Gastroesophageal sphincter (tissue), 4 donors: ENCODE measurements at regions not wholly inside any gene's neighbourhood (a gene's known extent, or its start where the extent isn't known, plus 50 kb on each side); places are given as distances from the start of the nearest gene placed in this dataset.

Experiments used
- ATAC-seq: fragments of 150-250 bp; one replicate; pipeline ENCODE4 v1.9.1; 2016; ENCODE audit warnings: mild to moderate bottlenecking, moderate library complexity
- H3K27ac ChIP-seq, 4 donors: fragments of 200-600 bp; sonication (generic) in 3 of 4; 1 replicate in 3 of 4; 2 replicates in 1 of 4; pipeline ENCODE4 v1.5.1; 2016 to 2019
- H3K27me3 ChIP-seq: fragments of 200-600 bp; sonication (generic); one replicate; pipeline ENCODE4 v1.5.1; 2019
- H3K36me3 ChIP-seq, 2 donors: fragments of 200-600 bp; sonication (generic); one replicate each; pipeline ENCODE4 v1.5.1; 2019; ENCODE audit warnings: control low read depth in 1 of 2
- H3K4me1 ChIP-seq, 3 donors: fragments of 200-600 bp; sonication (generic); 1 replicate in 2 of 3; 2 replicates in 1 of 3; pipeline ENCODE4 v1.5.1; 2016 to 2019; ENCODE audit warnings: control low read depth in 2 of 3
- H3K4me3 ChIP-seq, 2 donors: fragments of 200-600 bp; sonication (generic); one replicate each; pipeline ENCODE4 v1.5.1; 2019; ENCODE audit warnings: mild to moderate bottlenecking in 1 of 2, moderate library complexity in 1 of 2
- H3K9me3 ChIP-seq, 3 donors: fragments of 200-600 bp; sonication (generic); one replicate each; pipeline ENCODE4 v1.5.1; 2017 to 2019; ENCODE audit warnings: control low read depth in 2 of 3
- CTCF ChIP-seq, 4 experiments: fragments of 200-600 bp in 2 of 4; fragments of 450-650 bp in 2 of 4; sonication (generic) in 1 of 4; IDR thresholded peaks; one replicate each; pipeline ENCODE4 v1.5.1; 2017 to 2019; ENCODE audit warnings: antibody characterized with exemption in 4 of 4, mild to moderate bottlenecking in 2 of 4, moderate library complexity in 2 of 4
- EP300 ChIP-seq: sonication (generic); formaldehyde crosslinking; IDR thresholded peaks from one replicate; pipeline ENCODE4 v1.6.1; 2017; ENCODE audit warnings: antibody characterized with exemption, mild to moderate bottlenecking
- POLR2A ChIP-seq, 2 donors: fragments of 450-650 bp; IDR thresholded peaks; one replicate each; pipeline ENCODE4 v1.6.1; 2017; ENCODE audit warnings: antibody characterized with exemption in 2 of 2, mild to moderate bottlenecking in 2 of 2, moderate library complexity in 1 of 2
- POLR2AphosphoS5 ChIP-seq: sonication (generic); formaldehyde crosslinking; IDR thresholded peaks from one replicate; pipeline ENCODE4 v1.6.1; 2017; ENCODE audit warnings: antibody characterized with exemption
- WGBS, 2 donors: methylation state at CpG; one replicate each; pipeline ENCODE4 v1.1.5; 2018; ENCODE audit warnings: low coverage in 1 of 2; 5-methylcytosine and 5-hydroxymethylcytosine counted together

DNA sequence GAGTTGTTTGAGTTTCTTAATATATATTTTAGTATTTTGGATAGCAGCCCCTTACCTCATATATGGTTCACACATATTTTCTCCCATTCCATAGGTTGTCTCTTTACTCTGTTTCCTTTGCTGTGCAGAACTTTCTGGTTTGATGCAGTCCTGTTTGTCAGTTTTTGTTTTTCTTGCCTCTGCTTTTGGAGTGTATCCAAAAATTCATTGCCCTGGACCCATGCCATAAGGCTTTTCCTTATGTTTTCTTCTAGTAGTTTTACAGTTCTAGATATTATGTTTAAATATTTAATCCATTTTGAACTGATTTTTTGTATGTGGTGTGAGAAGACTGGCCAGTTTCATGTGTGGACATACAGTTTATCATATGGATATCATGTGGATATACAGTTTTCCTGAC, 58.5 kb upstream of the NUDT6 start:
- no peaks in the 10 kb centered on the region for H3K27me3 ChIP-seq
- H3K4me3 ChIP-seq, result no peak overlapping the region
- H3K27ac ChIP-seq, result no peak overlapping the region
- H3K4me1 ChIP-seq, result no peaks in the 10 kb centered on the region
- ATAC-seq, result no peak
- TF ChIP-seq POLR2A (IDR thresholded peaks at IDR 0.05), result no peak
- TF ChIP-seq POLR2AphosphoS5, result no peak
- no peak for TF ChIP-seq CTCF (IDR thresholded peaks at IDR 0.05)
- H3K36me3 ChIP-seq, result peaks cover 0 to 49% of the 10 kb centered on the region in 2 donors
- H3K9me3 ChIP-seq, result no peaks in the 10 kb centered on the region

DNA sequence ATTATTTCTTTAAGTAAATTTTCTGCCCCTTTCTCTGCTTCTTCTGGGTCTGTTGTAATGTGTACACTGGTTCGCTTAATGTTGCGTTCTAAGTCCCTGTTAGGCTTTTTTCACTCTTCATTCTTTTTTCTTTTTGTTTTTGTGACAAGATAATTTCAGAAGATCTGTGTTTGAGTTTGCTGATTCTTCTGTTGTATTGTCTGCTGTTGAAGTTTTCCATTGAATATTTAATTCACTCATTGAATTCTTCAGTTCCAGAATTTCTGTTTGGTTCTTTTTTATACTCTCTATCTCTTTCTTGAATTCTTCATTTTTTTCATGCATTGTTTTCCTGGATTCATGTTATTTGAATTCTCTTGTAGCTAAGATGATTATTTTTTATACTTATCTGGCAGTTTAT, 66.3 kb upstream of the NUDT6 start:
- Histone ChIP-seq H3K27me3 (no peaks in the 10 kb centered on the region), H3K4me3 (no peak overlapping the region), H3K27ac (no peak overlapping the region), H3K36me3 (peaks cover 0 to 34% of the 10 kb centered on the region in 2 donors), H3K4me1 (peaks cover 3 to 16% (median 4%) of the 10 kb centered on the region in 3 donors), H3K9me3 (peaks cover 0 to 30% (median 0%) of the 10 kb centered on the region in 3 donors)
- 80 to 81% methylated on average over 1 to 2 of the region's 2 CpGs for WGBS, 2 donors
- TF ChIP-seq POLR2A (IDR thresholded peaks at IDR 0.05) (no peak), EP300 (no peak), CTCF (IDR thresholded peaks at IDR 0.05) (no peak), POLR2AphosphoS5 (no peak)
- no peak for ATAC-seq

GRCh38 chr4:122990891-122991290, 68.5 kb upstream of the NUDT6 start:
- WGBS, 2 donors, result 95 to 100% methylated on average over 2 of the region's 2 CpGs
- ATAC-seq, result no peak
- H3K9me3 ChIP-seq, result peaks cover 0 to 30% (median 0%) of the 10 kb centered on the region in 3 donors
- H3K4me1 ChIP-seq, result peaks cover 3 to 16% (median 4%) of the 10 kb centered on the region in 3 donors
- TF ChIP-seq POLR2AphosphoS5, result no peak
- no peak for TF ChIP-seq POLR2A (IDR thresholded peaks at IDR 0.05)
- TF ChIP-seq CTCF (IDR thresholded peaks at IDR 0.05), result no peak
- no peak for TF ChIP-seq EP300
- peaks cover 0 to 28% of the 10 kb centered on the region in 2 donors for H3K36me3 ChIP-seq
- no peaks in the 10 kb centered on the region for H3K27me3 ChIP-seq
- H3K4me3 ChIP-seq, result no peak overlapping the region
- H3K27ac ChIP-seq, result no peak overlapping the region

DNA sequence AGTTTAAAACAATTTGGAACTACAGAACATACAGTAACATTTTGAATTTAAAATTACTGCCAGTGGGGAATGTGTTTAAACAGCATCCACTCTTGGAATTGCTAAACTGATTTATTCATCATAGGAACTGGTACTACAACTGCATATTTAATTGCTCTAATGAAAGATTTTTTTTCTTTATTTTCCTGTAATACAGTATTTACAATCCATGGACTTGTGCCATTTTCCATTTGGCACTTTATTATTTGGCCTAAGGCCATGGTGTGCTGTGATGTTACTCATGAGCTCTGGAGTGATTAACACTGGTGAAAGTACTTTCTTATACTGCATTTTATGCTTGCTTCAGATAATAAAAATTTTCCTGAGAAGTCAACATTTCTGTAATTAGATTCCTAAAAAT, 69.7 kb upstream of the NUDT6 start:
- TF ChIP-seq EP300, result no peak
- TF ChIP-seq CTCF (IDR thresholded peaks at IDR 0.05), result no peak
- TF ChIP-seq POLR2AphosphoS5, result peak; percentile 34
- peaks cover 0 to 28% (median 0%) of the 10 kb centered on the region in 3 donors for H3K9me3 ChIP-seq
- no peaks in the 10 kb centered on the region for H3K27me3 ChIP-seq
- peaks cover 0 to 25% of the 10 kb centered on the region in 2 donors for H3K36me3 ChIP-seq
- no peak overlapping the region for H3K4me3 ChIP-seq
- ATAC-seq, result no peak
- no peak overlapping the region for H3K27ac ChIP-seq
- peaks cover 3 to 16% (median 4%) of the 10 kb centered on the region in 3 donors for H3K4me1 ChIP-seq

DNA sequence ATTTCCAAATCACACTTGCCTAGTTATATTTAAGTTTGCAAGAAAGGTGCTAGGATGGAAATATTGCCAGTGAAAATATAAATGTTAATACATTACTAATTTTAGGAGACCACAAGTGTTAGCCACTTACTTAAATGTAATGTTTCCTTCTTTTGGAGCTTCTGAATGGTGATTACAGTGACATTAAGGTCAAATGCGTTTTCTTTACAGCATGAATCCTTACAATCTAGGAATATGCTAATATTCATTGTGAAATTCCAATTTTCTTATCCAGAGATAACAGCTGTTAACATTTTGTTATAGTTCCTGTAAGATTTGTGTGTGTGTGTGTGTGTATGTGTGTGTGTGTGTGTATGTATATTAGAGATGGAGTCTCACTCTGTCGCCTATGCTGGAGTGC, 70.2 kb upstream of the NUDT6 start:
- ATAC-seq, result no peak
- Histone ChIP-seq H3K36me3 (peaks cover 0 to 20% of the 10 kb centered on the region in 2 donors), H3K27ac (no peak overlapping the region), H3K9me3 (peaks cover 0 to 22% (median 0%) of the 10 kb centered on the region in 3 donors), H3K4me1 (peaks cover 3 to 16% (median 4%) of the 10 kb centered on the region in 3 donors), H3K27me3 (no peaks in the 10 kb centered on the region), H3K4me3 (no peak overlapping the region)
- whole genome bisulfite sequencing, 2 donors, result 75 to 76% methylated on average over 1 of the region's 2 CpGs
- TF ChIP-seq EP300, result no peak
- TF ChIP-seq POLR2A (IDR thresholded peaks at IDR 0.05), result no peak
- no peak for TF ChIP-seq CTCF (IDR thresholded peaks at IDR 0.05)
- TF ChIP-seq POLR2AphosphoS5, result no peak
